DLD1 (cell line): ENCODE measurements at regions not wholly inside any gene's neighbourhood (a gene's known extent, or its start where the extent isn't known, plus 50 kb on each side); places are given as distances from the start of the nearest gene placed in this dataset.

Experiments
- in situ Hi-C: cut with HindIII; loops from 2 replicates; pipeline ENCODE4 v1.10.0; 2017; ENCODE audit warnings: low sequenced_read_pairs

DNA sequence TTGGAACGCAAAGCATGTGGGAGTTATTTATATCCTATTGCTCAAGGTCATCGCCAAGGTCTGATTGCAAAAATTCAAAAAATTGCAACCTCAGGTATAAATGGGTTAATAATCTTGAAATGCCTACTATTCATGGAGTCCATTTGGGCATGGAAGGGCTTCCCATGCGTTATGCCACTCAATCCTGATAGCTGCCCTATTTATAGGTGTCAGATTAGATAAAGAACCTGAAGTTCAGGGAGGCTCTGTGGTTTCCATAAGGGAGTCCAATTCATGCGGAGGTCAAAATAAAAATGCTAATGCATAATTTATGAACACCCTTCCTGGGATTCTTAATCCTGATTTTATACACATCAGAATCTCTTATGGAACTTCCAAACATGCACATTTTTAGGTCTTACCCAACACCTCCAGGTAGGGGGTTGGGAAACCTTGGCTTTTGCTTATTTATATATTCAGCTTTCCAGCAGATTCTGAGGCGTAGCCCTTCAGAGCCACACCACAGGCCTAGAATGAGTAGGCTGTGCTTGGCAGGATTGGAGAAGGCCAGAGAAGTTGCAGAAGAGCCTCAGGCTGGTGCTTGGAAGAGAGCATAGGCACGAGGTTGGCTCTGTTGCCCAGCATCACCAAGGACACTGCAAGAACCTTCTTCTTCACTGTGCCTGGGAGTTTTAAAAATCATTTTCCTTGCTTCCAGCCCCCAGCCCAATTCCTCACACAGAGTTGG lies 324.4 kb upstream of the CFAP20DC start:
- in situ Hi-C loops: no loop called here

DNA sequence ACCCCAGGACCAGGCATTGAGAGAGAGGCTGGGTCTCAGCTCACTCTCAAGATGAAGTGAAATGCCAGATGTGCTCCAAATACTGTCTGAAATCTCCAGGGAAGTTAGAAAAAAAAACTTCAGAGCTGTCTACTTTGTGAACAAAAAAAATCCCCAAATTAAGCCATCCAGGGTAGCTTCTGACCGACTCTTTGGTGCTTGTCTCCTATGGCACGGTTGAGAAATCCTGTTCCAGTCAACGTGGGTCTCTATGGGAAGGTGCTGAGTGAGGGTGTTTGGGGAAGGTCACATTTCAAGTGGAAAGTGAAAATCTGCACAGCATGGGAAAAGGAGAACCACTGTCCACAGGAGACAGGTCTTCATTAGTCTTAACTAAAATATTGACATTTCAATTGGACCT lies 322.5 kb upstream of the CFAP20DC start:
- in situ Hi-C loops: no loop called here

DNA sequence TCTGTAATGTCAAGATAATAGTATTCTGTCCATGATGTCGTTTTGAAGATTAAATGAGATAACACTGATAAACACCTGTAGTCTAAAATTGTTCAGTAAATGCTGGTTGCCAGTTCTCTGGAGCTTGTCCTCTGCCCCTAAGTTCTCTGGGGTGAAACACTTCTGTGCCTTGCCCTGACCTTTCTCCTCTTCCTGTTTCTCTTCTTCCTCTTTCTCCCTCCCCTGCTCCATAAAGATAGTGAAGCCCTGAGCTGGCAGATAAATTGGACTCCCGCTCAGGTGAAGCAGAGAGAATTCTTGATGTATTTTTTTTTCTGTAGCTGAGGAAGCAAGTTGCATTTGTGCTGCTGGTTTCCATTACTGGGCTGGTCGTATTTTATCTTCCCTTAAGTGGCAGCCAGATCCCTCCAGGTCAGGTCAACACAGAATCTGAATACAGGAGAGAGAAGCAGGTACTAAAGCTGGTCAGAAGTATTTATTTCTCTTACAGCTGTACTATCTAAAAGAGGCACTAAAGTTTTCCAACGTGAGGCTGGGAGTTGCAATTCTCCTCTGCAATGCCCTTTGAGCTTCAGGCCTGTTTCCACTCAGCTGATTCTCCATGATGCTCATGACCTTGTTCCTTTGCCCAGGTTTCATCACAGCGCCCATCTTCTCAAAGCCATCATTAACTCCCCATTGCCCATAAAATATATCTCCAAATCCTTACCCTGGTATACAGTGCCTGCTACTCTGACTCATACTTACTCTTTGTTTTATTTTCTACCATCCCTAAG lies 319.3 kb upstream of the CFAP20DC start:
- in situ Hi-C loops: loop anchor here (10.0 kb wide), 1 partner anchor 66 kb away; no protein-coding TSS in a partner anchor

DNA sequence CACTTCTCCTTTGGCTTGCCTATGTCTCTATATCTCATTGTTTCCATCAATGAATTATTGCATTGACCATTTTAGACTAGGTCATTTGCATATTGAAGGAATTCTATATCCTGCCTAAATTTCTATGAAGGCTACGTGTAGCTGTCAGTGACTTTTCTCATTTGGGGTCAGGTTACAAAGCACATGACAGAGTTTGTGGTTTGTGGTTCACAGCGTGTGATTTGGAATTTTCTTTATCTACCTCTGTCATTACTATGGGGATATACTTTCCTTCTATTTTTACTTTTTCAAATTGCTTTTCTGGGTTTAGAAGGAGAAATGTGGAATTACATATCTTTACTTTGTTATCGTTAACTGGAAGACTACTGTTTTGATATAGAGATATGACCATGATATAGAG lies 317.3 kb upstream of the CFAP20DC start:
- in situ Hi-C loops: loop anchor here (10.0 kb wide), 1 partner anchor 68 kb away; no protein-coding TSS in a partner anchor

DNA sequence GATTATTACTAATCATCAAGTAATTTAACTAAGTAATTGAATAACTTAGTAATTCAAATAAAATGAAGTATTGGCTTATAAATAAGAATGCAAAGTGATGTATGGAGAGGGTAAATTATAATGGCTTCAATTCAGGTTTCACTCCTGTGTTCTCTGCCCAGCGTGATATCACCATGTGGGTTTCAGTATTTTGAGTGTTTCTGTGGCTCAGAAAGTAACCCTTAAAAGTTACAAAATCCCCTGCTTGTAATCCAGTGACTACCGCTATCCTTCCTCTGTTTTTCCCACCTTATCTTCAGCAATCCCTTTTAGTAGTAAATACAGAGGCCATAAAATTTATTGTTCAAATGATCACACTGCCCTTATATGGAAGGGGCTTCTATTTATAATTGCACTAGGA lies 316.4 kb upstream of the CFAP20DC start:
- in situ Hi-C loops: loop anchor here (10.0 kb wide), 1 partner anchor 69 kb away; no protein-coding TSS in a partner anchor

DNA sequence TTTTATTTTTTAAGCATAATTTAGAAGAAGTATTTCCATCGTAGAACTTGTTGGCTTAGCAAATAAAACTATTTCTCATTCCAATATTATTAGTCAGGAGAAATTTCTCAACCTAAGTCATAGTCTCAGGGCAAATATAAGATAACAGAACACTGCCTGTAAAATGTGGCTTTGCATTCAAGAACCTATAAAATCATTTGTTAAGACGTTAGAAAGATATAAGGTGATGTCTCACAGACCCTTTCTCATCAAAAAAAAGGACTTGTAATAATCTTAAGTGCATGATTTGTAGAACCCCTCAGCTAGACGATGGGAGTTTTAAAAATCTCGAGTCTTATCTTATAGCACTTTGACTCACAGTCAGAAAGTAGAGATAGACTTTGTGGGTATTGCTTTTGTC lies 314.7 kb upstream of the CFAP20DC start:
- in situ Hi-C loops: loop anchor here (10.0 kb wide), 1 partner anchor 70 kb away; no protein-coding TSS in a partner anchor

DNA sequence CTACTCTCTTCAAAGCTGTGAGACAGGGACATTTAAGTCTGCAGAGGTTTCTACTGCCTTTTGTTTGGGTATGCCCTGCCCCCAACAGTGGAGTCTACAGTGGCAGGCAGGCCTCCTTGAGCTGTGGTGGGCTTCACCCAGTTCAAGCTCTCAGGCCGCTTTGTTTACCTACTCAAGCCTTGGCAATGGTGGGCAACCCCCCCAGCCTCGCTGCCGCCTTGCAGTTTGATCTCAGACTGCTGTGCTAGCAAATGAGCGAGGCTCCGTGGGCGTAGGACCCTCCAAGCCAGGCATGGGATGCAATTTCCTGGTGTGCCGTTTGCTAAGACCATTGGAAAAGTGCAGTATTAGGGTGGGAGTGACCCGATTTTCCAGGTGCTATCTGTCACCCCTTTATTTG lies 310.5 kb upstream of the CFAP20DC start:
- in situ Hi-C loops: loop anchor here (10.0 kb wide), 1 partner anchor 74 kb away; no protein-coding TSS in a partner anchor

DNA sequence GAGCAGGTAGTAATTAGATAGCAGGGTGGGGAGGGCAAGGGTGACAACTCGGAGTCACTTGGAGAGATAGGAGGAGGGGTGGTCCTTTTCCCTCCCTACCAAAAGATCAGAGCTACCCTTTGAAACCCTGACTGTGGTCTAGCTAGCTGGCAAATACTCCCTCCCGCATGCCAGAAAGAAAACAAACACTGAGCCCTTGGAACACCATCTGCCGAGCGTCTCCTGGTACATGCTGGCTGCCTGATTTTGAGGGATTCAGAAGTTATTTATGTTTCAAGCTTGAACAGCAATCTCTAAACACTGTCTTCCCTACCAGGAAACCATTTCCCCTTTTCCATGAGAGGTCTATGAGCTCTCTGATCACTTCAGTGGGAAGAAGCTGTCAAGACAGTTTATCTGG lies 291.6 kb upstream of the CFAP20DC start:
- in situ Hi-C loops: no loop called here

DNA sequence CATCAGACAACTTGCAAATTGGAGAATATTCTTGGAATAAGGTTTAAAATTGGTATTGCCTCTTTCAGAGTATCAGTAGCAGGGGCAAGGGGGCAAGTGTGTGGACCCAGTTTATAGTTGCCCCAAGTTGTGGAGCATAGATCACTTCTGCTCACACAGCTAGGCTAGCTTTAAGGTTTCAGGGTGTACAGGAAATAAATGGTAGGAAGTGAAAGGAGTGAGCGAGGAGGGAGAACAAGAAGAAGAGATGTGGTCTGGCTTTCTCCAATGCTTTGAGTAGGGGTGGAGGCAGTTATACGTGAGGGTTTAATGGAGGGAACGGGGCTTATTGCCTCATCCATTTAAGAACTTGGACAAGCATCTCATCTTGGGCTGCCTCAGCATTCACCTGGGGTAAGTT lies 290.0 kb upstream of the CFAP20DC start:
- in situ Hi-C loops: no loop called here

DNA sequence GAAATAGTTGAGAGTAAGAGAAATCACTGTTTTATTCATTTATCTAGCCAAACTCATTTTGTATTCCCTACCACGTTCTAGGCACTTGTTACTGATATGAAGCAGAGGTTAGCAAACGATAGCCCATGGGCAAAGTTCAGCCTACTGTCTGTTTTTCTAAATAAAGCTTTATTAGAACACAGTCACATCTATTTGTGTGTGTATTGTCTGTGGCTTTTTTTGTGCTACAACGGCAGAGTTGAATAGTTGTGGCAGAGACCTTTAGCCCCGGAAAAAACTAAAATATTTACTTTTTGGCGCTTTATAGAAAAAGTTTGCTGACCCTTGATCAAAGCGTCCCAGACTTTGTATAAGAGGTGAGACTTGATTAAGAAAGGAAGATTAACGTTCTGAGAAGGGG lies 289.1 kb upstream of the CFAP20DC start:
- in situ Hi-C loops: no loop called here

DNA sequence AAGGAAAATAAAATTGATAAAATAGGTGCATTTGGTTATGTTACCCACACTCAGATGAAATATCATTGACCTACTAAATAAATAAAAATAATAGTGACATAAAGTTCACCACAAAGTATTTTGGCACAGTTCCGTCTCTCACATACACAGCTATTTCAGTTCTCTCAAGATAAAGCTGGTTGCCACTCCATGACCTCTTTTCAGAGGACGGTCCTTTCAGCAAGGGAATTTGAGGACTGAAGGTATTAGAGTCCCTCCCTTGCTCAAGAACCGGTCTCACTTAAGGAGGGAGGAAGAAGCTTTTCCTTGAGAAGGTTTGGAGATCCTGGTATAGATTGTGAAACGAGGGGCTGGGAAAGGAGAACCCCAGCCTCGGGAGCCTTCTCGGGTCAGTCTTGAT lies 285.5 kb upstream of the CFAP20DC start:
- in situ Hi-C loops: no loop called here

DNA sequence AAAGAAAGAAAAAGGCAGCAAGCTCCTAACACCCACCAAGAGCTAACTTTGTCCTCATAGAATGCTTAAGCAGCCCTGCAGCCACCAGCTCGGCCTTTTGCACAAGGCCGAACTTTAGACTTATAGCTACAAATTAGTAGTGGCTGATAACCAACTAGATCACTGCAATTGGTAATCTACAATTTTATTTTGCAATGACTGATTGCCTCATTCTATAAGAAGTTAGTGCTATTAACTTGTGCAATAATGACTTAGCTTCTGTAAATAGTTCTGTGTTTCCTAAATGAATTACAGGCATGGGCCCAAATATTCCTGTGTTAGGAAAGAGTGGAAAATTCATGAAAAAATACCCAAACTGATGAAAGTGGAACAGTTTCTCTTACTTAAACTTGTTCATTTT lies 284.8 kb upstream of the CFAP20DC start:
- in situ Hi-C loops: no loop called here

DNA sequence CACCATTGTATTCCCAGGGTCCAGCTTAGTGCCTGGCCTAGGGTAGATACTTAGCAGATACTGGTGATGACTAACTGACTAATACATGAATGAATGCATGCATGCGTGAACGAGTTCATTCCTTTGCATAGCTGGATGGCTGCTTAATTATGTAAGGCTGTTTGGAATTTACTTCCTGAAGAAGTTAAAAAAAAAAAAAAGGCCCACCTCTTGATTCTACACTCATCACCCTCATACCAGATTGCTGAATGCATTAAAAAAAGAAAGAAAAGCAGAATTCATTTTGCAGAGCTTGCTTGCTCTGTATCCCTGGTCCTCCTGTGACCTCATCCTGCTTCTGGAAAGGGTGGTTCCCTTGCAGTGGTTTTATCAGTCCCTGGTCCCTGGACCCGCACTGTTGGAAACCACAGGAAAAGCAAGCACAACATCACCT lies 277.6 kb upstream of the CFAP20DC start:
- in situ Hi-C loops: no loop called here

DNA sequence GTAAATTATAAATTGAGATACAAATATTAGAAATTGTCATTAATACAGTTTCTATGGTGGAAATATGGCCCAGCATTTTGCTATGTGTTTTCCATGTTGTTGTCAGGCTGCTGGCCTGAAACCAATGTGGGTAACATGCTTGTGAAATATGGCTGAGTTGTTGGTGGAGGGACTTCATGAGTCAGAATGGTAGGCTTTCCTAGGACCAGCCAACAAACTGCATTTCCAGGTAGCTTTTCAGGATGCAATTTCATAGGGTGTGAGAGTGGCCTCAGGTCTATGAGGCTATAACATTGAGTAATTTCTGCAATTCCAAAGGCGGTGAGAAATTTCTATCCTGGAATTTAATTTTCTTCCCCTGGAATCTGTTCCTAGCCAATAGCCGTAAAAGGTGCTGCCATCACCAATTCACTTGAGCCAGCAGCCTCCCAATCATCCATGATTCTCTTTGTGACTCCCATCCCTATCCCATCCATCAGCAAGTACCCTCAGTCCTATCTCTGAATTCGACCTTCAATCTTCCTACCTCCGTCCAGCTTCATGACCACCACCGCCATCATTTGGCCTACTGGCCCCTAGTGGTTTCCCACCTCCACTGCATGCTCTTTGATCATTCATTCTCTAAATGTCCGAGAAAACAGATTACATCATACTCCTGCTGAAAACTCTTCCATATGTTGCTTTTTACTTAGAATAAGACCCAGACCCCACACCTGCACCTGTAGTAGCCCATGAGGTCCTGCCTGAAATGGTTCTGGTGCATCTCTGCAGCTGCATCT lies 276.6 kb upstream of the CFAP20DC start:
- in situ Hi-C loops: no loop called here

DNA sequence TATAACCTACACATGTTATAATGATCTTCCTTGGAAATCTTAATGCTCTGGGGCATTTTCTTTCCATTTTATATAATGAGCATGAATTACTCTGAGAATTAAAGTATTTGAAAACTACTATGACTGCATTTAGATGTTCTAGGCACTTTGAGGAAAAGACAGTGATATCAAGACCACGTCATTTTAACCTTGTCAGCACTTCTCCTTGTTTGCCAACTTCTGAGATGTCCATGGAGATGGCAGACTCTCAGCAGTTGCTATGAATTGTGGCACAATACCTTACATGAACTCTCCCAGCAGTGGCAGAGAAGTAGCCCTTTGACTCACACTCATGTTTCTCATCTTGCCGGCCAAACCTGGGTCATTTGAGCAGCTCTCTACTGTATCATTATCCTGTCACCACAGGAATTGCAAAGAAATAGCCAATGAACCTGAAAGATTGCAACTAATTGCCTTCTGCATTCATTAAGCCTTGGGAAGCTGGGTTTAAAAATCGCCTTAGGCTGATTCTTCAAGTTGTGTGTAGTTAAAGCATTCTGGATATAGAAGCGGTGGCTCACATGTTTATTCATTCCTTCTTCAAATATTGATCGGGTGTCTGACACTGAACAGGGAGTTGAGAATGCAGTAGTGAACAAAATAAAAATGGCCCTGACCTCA lies 272.2 kb upstream of the CFAP20DC start:
- in situ Hi-C loops: no loop called here

DNA sequence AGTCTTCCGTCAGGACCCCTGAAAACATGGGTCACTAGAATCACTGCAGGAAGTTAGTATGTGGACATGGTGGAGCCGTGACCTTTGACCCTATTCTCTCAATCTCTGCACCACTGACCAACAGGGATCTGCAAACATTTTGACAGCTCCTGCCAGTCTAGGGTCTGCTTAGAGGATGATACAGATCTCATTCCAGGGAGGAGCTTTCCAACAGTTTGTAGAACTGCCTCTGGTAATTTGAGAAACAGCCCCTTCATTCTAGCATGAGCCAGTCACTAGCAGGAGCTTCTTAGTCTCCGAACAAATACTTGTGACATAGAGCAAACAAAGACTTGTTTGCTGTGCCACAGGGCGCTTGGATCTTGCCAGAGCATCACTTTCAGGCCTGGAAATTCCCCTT lies 270.3 kb upstream of the CFAP20DC start:
- in situ Hi-C loops: no loop called here

DNA sequence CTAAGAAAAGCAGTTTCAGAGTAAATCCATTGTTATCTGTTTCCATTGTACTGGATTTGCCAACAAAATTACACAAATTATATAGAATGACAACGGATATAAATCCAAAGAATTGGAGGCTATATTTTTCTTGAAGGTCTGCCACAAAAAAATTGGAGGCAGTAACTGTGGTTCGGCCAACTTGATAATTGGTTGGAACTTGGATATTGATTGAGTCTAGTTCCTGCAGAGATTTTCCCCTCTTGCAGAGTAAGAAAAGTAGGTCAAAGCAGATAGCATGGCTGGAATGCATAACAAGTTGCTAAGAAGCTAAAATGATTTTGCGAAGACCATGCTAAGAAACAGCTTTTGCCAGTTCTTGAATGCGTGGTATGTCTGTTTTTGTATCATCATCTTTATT lies 269.6 kb upstream of the CFAP20DC start:
- in situ Hi-C loops: no loop called here

DNA sequence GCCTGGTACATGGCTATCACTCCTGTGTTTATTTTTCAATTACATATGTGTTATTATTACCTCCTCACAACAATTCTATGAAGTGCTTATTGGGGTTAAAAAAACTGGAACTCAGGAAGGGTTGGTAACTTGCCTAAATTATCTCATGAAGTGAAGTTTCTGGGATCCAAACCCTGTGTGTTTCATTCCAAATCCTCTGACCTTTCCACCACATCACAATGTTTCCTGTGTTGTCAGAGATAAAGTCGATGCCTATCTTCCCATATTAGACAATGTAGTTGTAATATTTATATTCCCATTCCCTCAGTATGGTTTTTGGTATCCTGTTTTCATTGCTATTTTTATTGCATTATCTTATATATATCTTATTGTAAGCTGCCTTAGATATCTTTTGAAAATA lies 269.1 kb upstream of the CFAP20DC start:
- in situ Hi-C loops: no loop called here

DNA sequence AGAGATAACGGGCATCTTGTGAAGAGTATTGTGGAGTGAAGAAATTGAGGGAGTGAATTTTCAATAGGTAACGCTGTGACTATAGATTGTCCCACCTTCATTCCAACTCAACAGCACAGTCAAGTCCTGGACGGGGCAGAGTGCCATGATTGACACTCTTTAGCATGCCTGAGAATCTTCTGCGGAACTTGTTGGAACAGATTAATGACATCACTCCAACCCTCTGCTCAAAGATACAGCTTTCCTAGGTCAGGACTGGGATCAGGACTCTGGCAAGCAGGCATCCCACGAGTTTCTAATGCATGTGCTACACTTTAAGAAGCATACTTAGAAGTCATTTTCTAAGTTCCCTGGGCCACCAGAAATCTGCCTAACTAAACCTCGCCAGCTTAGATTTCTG lies 267.6 kb upstream of the CFAP20DC start:
- in situ Hi-C loops: no loop called here

DNA sequence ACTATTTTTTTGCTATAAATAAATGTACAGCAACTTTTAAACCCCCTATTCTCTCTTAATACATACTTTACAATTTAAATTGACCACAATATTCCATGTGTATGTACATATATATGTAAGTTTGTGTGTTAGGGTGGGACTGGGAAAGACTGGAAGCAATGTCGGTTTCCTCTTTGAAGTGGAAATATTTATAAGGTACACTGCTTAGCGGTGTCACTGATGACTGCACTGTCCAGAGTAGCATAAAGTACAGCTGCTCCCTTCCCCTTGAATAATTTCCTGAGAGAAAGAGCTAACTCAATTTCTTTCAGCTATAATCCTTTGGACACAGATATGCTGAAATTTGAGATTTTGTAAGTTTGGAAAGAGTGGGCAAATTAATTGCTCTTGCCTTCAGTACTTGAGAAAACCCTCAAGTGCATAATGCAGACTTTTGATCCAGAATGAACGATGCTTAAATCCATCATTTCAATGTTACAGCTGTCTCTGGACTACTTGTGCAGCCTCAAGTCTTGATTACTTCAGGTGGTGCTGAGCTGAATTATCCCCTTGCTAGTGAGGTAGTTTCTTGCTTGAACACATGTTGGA lies 267.0 kb upstream of the CFAP20DC start:
- in situ Hi-C loops: no loop called here
